Activated CD8-positive, alpha-beta T cell treated with anti-CD3 and anti-CD28 coated beads for 36 hours (primary cell): ENCODE measurements at regions not wholly inside any gene's neighbourhood (a gene's known extent, or its start where the extent isn't known, plus 50 kb on each side); places are given as distances from the start of the nearest gene placed in this dataset.

Source experiments
- ATAC-seq: fragments of 200-7000 bp; cut with Tn5 transposase; one replicate; pipeline ENCODE4 v1.10.0; 2021; ENCODE audit warnings: mild to moderate bottlenecking, moderate library complexity
- CTCF ChIA-PET: fragments of 350-600 bp; sonication (Branson Sonifier 250); formaldehyde crosslinking; loops from one replicate; lab custom pipeline; 2021; ENCODE audit warnings: antibody characterized with exemption; lab: Charles Lee
- POLR2A ChIA-PET: fragments of 350-600 bp; sonication (Branson Sonifier 250); formaldehyde crosslinking; loops from one replicate; lab custom pipeline; 2021; ENCODE audit warnings: antibody characterized with exemption; lab: Charles Lee
- DNase-seq: peaks from one replicate; pipeline ENCODE4 v3.0.0-alpha.2; 2020
- H3K27ac Mint-ChIP-seq: one replicate; pipeline ENCODE4 v1.8.0; 2021; ENCODE audit warnings: mild to moderate bottlenecking, mixed read lengths
- H3K27me3 Mint-ChIP-seq: one replicate; pipeline ENCODE4 v1.8.0; 2021; ENCODE audit warnings: mixed read lengths
- H3K36me3 Mint-ChIP-seq: one replicate; pipeline ENCODE4 v1.8.0; 2021; ENCODE audit warnings: low read depth, mixed read lengths
- H3K4me1 Mint-ChIP-seq: one replicate; pipeline ENCODE4 v1.8.0; 2021; ENCODE audit warnings: low read depth, mixed read lengths
- H3K4me3 Mint-ChIP-seq: one replicate; pipeline ENCODE4 v1.8.0; 2021; ENCODE audit warnings: mild to moderate bottlenecking, moderate library complexity, mixed read lengths
- H3K9me3 Mint-ChIP-seq: one replicate; pipeline ENCODE4 v1.8.0; 2021; ENCODE audit warnings: mixed read lengths
- intact Hi-C: fragments of 100-400 bp; cut with micrococcal nuclease; formaldehyde crosslinking; loops from one replicate; pipeline ENCODE4 v1.10.0; 2022
- TF ChIP-seq, protein P1 (sequence below): fragments of 200-600 bp; IDR thresholded peaks from one replicate; pipeline ENCODE4 v1.8.0; 2022; ENCODE audit warnings: antibody characterized with exemption, mild to moderate bottlenecking

DNA sequence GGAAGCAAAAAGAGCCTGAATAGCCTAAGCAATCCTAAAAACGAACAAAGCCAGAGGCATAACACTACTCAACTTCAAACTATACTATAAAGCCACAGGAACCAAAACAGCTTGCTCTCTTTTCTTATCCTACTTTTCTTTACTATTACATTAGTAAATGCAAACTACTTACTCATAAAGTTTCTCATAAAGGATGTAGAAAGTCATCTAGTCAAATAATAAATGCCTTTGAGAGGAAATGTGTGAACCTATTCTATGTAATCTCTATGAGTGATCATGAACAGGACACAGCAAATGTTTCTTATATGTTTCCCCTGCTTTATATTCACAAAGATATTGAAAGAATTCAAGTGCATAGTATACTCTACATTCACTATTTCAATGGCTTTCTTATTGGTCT is 176.9 kb upstream of the MDGA2 start:
- Mint-ChIP-seq H3K36me3 (no peaks in the 10 kb centered on the region), H3K4me1 (no peaks in the 10 kb centered on the region), H3K27ac (no peak overlapping the region), H3K4me3 (no peak overlapping the region), H3K9me3 (peaks cover 2% of the 10 kb centered on the region), H3K27me3 (no peaks in the 10 kb centered on the region)
- ChIA-PET POLR2A (no interaction called here), CTCF (no interaction called here)
- TF ChIP-seq, protein P1, sequence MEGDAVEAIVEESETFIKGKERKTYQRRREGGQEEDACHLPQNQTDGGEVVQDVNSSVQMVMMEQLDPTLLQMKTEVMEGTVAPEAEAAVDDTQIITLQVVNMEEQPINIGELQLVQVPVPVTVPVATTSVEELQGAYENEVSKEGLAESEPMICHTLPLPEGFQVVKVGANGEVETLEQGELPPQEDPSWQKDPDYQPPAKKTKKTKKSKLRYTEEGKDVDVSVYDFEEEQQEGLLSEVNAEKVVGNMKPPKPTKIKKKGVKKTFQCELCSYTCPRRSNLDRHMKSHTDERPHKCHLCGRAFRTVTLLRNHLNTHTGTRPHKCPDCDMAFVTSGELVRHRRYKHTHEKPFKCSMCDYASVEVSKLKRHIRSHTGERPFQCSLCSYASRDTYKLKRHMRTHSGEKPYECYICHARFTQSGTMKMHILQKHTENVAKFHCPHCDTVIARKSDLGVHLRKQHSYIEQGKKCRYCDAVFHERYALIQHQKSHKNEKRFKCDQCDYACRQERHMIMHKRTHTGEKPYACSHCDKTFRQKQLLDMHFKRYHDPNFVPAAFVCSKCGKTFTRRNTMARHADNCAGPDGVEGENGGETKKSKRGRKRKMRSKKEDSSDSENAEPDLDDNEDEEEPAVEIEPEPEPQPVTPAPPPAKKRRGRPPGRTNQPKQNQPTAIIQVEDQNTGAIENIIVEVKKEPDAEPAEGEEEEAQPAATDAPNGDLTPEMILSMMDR: no peak
- DNase-seq: no peak
- no peak for ATAC-seq
- intact Hi-C loops: no loop called here

DNA sequence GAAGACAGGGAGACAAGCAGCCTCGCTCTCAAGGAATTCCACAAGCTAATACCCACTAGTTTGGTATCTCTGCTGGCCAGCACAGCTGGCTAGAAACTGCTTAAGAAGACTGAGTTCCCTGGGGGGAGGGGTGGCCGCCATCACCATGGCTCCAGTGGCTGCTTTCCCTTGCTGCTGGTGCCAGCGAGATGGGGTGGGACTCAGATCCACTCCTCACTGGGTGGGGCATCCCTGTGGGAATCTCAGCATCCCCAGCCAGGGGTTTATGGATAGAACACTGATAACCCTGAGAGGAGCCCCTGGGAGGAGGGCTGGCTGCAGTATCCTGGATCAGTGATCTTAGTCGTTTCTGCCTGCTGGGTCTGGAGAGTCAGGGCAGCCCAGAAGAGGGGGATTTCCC is 170.6 kb upstream of the MDGA2 start:
- no peaks in the 10 kb centered on the region for H3K4me1 Mint-ChIP-seq
- TF ChIP-seq, protein P1: no peak
- ChIA-PET POLR2A (no interaction called here), CTCF (no interaction called here)
- no peak for ATAC-seq
- no peak overlapping the region for H3K4me3 Mint-ChIP-seq
- no peaks in the 10 kb centered on the region for H3K27me3 Mint-ChIP-seq
- no peak overlapping the region for H3K27ac Mint-ChIP-seq
- no peaks in the 10 kb centered on the region for H3K36me3 Mint-ChIP-seq
- H3K9me3 Mint-ChIP-seq: peaks cover 5% of the 10 kb centered on the region
- DNase-seq: no peak
- intact Hi-C loops: no loop called here

DNA sequence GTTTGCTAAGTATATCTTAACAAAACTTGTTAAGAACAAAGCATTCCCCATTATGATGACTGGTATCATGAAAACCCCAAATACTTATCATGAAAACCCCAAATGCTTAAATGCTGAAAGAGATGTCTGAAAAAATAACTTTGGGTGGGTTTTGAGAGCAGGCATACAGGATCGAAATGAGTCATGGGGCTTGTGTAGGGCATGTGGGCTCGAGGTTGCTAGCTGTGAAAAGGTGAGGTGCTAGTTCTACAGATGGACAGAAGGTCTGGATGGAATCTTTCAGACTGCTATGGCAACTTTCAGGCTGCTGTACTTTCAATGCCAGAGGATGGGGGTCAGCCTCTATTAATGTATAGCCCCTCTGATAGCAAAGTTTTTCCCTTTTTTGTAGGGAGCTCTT is 167.8 kb upstream of the MDGA2 start:
- POLR2A ChIA-PET: no interaction called here
- Mint-ChIP-seq H3K4me3 (no peak overlapping the region), H3K9me3 (peaks cover 5% of the 10 kb centered on the region), H3K4me1 (no peaks in the 10 kb centered on the region), H3K27me3 (no peaks in the 10 kb centered on the region), H3K36me3 (no peaks in the 10 kb centered on the region), H3K27ac (no peak overlapping the region)
- TF ChIP-seq, protein P1: no peak
- intact Hi-C loops: no loop called here
- no peak for DNase-seq
- CTCF ChIA-PET: no interaction called here
- ATAC-seq: no peak

DNA sequence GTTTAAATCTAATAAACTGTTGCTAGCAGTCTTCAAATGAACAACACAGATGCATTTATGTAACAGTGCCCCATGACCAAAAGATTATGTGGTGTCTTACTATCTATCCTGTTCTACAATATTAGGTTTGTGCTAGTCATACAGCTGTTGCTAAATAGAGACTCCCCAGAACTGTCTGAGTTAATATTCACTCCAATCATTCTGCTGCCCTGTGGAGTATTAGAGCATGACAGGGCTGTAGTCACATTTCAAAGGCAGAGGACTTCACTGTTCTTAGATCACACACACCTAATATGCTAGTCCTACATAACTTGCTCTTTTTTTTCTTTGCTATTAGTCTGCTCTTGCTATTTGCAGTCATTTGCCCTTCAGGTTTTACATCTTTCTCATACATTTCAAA is 157.6 kb upstream of the MDGA2 start:
- H3K36me3 Mint-ChIP-seq: no peaks in the 10 kb centered on the region
- intact Hi-C loops: no loop called here

DNA sequence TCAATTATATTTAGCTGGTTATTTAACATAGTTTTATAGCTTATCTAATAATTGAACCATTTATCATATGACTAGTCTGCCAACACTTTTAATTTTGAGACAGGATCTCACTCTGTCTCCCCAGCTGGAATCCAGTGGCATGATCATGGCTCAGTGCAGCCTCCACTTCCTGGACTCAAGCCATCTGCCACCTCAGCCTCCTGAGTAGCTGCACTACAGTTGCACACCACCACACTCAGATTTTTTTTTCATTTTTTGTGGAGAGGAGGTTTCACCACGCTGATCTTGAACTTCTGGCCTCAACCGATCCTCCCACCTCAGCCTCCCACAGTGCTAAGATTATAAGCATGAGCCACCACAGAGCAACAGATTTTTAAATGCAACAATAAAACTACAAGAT is 151.4 kb upstream of the MDGA2 start:
- ChIA-PET CTCF (no interaction called here), POLR2A (no interaction called here)
- H3K4me3 Mint-ChIP-seq: no peak overlapping the region
- H3K27me3 Mint-ChIP-seq: no peaks in the 10 kb centered on the region
- no peaks in the 10 kb centered on the region for H3K4me1 Mint-ChIP-seq
- H3K27ac Mint-ChIP-seq: no peak overlapping the region
- intact Hi-C loops: no loop called here
- no peak for DNase-seq
- peaks cover 2% of the 10 kb centered on the region for H3K9me3 Mint-ChIP-seq
- ATAC-seq: no peak
- no peaks in the 10 kb centered on the region for H3K36me3 Mint-ChIP-seq
- TF ChIP-seq, protein P1: no peak

More for the DNA sequence above, 157.6 kb upstream of the MDGA2 start:
- H3K27me3 Mint-ChIP-seq: no peaks in the 10 kb centered on the region
- H3K4me3 Mint-ChIP-seq: no peak overlapping the region
- no peaks in the 10 kb centered on the region for H3K4me1 Mint-ChIP-seq
- ChIA-PET POLR2A (no interaction called here), CTCF (no interaction called here)
- H3K9me3 Mint-ChIP-seq: no peaks in the 10 kb centered on the region
- no peak overlapping the region for H3K27ac Mint-ChIP-seq
- TF ChIP-seq, protein P1: no peak
- no peak for DNase-seq
- ATAC-seq: no peak
